Activated CD4-positive, alpha-beta memory T cell treated with anti-CD3 and anti-CD28 coated beads, Interleukin-2, amount 10 ng/mL, durations not matched to agents 7 days and 5 days (primary cell): ENCODE measurements at regions not wholly inside any gene's neighbourhood (a gene's known extent, or its start where the extent isn't known, plus 50 kb on each side); places are given as distances from the start of the nearest gene placed in this dataset.
"Not testable (repeated sequence)": the region's sequence is repeated elsewhere in the genome, so short reads cannot be mapped to it uniquely, and the experiment has no call there.

Experiments used
- CTCF ChIA-PET: fragments of 350-600 bp; sonication (Branson Sonifier 250); formaldehyde crosslinking; loops from one replicate; lab custom pipeline; 2021; ENCODE audit warnings: antibody characterized with exemption, inconsistent platforms; lab: Charles Lee
- POLR2A ChIA-PET: fragments of 350-600 bp; sonication (Branson Sonifier 250); formaldehyde crosslinking; loops from one replicate; lab custom pipeline; 2021; ENCODE audit warnings: antibody characterized with exemption; lab: Charles Lee
- DNase-seq: peaks from one replicate; pipeline ENCODE4 v3.0.0-alpha.2; 2020
- H3K27ac Mint-ChIP-seq: one replicate; pipeline ENCODE4 v1.8.0; 2021; ENCODE audit warnings: mild to moderate bottlenecking, mixed read lengths
- H3K27me3 Mint-ChIP-seq: one replicate; pipeline ENCODE4 v1.8.0; 2021; ENCODE audit warnings: mixed read lengths
- H3K36me3 Mint-ChIP-seq: one replicate; pipeline ENCODE4 v1.8.0; 2021; ENCODE audit warnings: low read depth, mixed read lengths
- H3K4me1 Mint-ChIP-seq: one replicate; pipeline ENCODE4 v1.8.0; 2021; ENCODE audit warnings: mixed read lengths
- H3K4me3 Mint-ChIP-seq: one replicate; pipeline ENCODE4 v1.8.0; 2021; ENCODE audit warnings: mild to moderate bottlenecking, mixed read lengths
- H3K9me3 Mint-ChIP-seq: one replicate; pipeline ENCODE4 v1.8.0; 2021; ENCODE audit warnings: mixed read lengths

DNA sequence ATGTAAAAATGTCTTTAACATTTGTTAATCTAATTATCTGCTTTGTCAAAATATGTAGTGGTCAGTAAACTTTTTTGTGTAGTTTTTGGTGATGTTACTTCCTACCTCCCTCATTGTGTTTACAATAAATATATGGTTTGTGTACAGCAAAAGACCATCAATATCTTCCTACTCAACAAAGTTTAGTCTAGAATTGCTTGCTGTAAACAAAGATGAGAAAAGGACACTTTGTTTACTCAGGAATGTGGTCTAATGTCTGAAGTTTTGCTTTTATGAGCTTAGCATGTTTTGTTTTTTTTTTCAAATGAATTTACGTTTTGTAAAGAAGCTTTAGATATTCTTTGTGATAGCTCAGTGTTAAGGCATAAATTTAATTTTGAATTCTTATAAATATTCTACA lies 563.5 kb upstream of the SPRY2 start:
- ChIA-PET CTCF (no interaction called here), POLR2A (no interaction called here)
- H3K4me3 Mint-ChIP-seq = no peak overlapping the region
- no peaks in the 10 kb centered on the region for H3K27me3 Mint-ChIP-seq
- H3K36me3 Mint-ChIP-seq = no peaks in the 10 kb centered on the region
- no peak overlapping the region for H3K27ac Mint-ChIP-seq
- DNase-seq = no peak
- no peaks in the 10 kb centered on the region for H3K4me1 Mint-ChIP-seq
- H3K9me3 Mint-ChIP-seq = peaks cover 2% of the 10 kb centered on the region

DNA sequence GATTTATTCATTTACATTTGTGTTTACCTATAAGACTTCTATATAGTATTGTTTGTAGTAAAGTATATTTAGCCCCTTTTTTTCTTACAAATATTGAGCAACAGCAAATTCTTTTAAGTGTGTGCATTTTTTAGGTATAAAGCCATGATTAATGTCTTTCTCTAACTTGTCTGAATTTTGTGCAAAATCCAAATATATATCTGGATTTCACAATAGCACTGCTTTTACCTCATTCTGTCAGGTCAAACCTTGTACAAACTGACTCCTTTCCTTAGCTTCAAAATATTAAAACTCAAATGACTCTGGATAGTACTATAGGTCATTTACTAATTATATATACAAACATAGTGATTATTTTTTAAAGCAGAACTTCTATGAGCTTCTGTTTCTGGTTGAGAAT lies 563.0 kb upstream of the SPRY2 start:
- H3K27me3 Mint-ChIP-seq = no peaks in the 10 kb centered on the region
- no peaks in the 10 kb centered on the region for H3K36me3 Mint-ChIP-seq
- no peak overlapping the region for H3K4me3 Mint-ChIP-seq
- CTCF ChIA-PET = no interaction called here
- peaks cover 2% of the 10 kb centered on the region for H3K9me3 Mint-ChIP-seq
- no peak for DNase-seq
- no peak overlapping the region for H3K27ac Mint-ChIP-seq
- POLR2A ChIA-PET = no interaction called here
- H3K4me1 Mint-ChIP-seq = no peaks in the 10 kb centered on the region

DNA sequence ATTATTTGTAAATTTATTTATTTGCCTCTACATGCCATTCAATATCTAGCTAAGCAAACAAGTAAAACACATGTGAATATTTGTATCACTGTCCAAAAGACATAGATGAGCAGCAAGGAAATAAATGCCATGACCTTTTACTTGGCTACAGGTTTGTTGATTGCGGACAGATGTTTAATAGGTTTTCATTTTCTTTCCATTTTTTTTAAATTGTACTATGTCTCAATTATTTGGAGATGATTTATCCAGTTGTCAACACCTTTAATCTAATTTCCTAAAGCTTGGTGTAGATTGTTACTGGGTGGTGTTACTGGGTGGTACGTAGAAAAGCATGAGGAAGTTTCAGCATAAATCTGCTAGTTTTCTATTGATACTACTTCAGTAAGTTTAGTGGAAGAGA lies 560.6 kb upstream of the SPRY2 start:
- Mint-ChIP-seq H3K4me3 (no peak overlapping the region), H3K4me1 (no peaks in the 10 kb centered on the region), H3K9me3 (peaks cover 2% of the 10 kb centered on the region), H3K36me3 (no peaks in the 10 kb centered on the region), H3K27ac (no peak overlapping the region), H3K27me3 (no peaks in the 10 kb centered on the region)
- ChIA-PET POLR2A (no interaction called here), CTCF (no interaction called here)
- no peak for DNase-seq

DNA sequence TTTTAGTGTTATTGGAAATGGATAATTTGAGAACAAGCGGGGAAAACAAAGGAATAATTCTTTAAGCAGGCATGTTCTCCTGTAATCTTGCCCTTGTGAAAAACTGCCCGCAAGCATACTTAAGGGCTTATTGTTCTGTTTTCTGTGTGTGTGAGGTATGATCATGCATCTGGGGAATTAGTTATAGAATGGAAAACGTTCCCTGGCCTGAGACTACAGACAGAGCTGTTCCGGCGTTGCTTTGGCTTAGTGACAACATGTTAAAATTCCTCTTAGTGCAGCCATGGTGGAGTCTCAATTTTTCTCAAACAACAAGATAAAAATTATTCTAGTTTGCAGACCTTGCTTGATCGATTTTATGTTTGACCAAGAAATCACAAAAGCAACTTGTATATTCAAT lies 560.2 kb upstream of the SPRY2 start:
- no peak for DNase-seq
- Mint-ChIP-seq H3K27ac (no peak overlapping the region), H3K27me3 (no peaks in the 10 kb centered on the region), H3K4me1 (no peaks in the 10 kb centered on the region), H3K36me3 (no peaks in the 10 kb centered on the region), H3K4me3 (no peak overlapping the region), H3K9me3 (peaks cover 2% of the 10 kb centered on the region)
- ChIA-PET POLR2A (no interaction called here), CTCF (no interaction called here)

DNA sequence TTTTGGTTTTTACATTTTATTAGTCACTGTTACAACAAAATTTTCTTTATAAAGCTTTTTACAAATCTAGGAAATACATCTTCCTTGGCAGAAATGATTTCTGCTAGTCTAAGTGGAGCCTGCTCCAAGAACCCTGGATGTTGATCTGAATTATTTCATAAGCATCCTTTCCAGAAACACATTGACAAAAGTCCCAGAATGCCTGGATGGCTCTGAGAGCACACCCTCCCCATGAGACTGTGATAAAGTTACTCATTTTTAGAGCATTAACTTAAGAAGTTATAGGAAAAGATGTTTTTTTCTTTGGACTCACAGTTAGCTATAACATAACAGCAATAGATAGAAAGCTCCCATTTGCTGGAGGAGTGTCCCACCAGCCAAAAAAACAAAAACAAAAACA lies 559.6 kb upstream of the SPRY2 start:
- no peaks in the 10 kb centered on the region for H3K4me1 Mint-ChIP-seq
- POLR2A ChIA-PET = no interaction called here
- peaks cover 2% of the 10 kb centered on the region for H3K9me3 Mint-ChIP-seq
- no peaks in the 10 kb centered on the region for H3K36me3 Mint-ChIP-seq
- no peak for DNase-seq
- no peak overlapping the region for H3K4me3 Mint-ChIP-seq
- H3K27ac Mint-ChIP-seq = no peak overlapping the region
- CTCF ChIA-PET = no interaction called here
- H3K27me3 Mint-ChIP-seq = no peaks in the 10 kb centered on the region

DNA sequence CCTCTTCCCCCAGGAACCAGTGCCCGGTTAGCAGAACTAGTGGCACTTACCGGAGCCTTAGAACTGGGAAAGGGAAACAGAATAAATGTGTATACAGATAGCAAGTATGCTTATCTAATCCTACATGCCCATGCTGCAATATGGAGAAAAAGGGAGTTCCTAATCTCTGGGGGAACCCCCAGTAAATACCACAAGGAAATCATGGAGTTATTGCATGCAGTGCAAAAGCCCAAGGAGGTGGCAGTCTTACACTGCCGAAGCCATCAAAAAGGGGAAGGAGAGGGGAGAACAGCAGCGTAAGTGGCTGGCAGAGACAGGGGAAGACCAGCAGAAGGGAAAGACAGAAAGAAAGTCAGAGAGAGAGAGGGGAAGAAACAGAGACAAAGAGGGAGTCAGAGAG lies 556.7 kb upstream of the SPRY2 start:
- H3K4me3 Mint-ChIP-seq, H3K27me3 Mint-ChIP-seq, H3K36me3 Mint-ChIP-seq, H3K9me3 Mint-ChIP-seq, H3K4me1 Mint-ChIP-seq, DNase-seq, H3K27ac Mint-ChIP-seq, POLR2A ChIA-PET, CTCF ChIA-PET: not testable (repeated sequence)

DNA sequence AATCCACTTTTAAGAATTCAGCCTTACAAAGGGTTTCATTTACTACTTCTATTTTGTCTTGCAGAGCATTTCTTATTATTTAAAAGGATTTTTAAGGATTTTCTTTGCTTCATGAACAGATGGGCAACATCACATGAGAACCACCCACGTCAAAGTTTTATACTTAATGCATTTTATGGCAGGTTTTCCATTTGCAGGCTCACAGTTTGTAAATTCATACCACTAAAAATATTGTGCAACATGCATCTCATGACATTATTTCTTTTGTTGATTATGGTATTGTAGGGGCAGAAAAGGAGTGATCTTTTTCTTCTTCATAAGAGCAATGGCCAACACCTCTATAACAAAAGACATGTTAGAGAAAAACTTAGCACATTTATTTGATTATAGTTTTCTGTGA lies 554.0 kb upstream of the SPRY2 start:
- no peaks in the 10 kb centered on the region for H3K36me3 Mint-ChIP-seq
- no peak for DNase-seq
- ChIA-PET POLR2A (no interaction called here), CTCF (no interaction called here)
- no peaks in the 10 kb centered on the region for H3K4me1 Mint-ChIP-seq
- H3K9me3 Mint-ChIP-seq = no peaks in the 10 kb centered on the region
- no peak overlapping the region for H3K27ac Mint-ChIP-seq
- H3K27me3 Mint-ChIP-seq = no peaks in the 10 kb centered on the region
- H3K4me3 Mint-ChIP-seq = no peak overlapping the region

DNA sequence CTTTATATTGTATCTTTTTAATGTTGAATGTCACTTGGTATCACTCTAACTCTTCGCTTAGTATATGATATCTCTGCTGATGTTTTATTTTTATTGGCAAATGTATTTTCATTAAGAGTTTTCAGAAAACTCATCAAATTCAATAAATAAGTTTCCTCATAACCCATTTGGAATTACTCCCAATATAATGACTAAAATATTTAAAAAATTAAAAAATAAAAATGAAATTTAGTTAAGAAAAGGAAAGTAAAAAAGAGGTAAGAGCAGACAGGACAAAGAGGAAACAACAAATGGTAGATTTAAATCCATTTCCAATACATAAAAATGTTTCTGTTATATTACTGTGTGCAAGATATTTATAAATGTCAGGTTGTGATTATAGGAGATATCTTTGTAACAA lies 548.9 kb upstream of the SPRY2 start:
- Mint-ChIP-seq H3K4me3 (no peak overlapping the region), H3K9me3 (peaks cover 2% of the 10 kb centered on the region), H3K36me3 (no peaks in the 10 kb centered on the region), H3K27me3 (no peaks in the 10 kb centered on the region), H3K4me1 (no peaks in the 10 kb centered on the region), H3K27ac (no peak overlapping the region)
- no peak for DNase-seq
- CTCF ChIA-PET = no interaction called here
- POLR2A ChIA-PET = no interaction called here

DNA sequence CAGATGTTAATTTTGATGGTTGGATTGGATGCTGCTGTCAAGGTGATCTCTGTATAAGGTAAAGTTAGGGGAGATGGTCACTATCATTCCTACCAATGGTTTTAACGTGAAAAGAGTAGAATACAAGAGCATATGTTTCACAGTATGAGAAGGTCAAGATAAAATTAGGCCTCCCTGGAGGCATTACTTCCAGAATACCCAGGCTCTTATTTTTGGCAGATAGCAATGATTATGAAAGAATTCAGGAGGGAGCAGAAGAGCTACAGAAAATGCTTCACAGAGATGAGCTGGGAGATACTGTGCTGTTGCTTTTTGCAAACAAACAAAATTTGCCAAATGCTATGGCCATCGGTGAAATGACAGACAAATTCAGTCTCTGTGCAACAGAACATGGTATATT lies 547.5 kb upstream of the SPRY2 start:
- ChIA-PET CTCF (no interaction called here), POLR2A (no interaction called here)
- no peaks in the 10 kb centered on the region for H3K27me3 Mint-ChIP-seq
- no peaks in the 10 kb centered on the region for H3K36me3 Mint-ChIP-seq
- DNase-seq = no peak
- no peak overlapping the region for H3K4me3 Mint-ChIP-seq
- H3K27ac Mint-ChIP-seq = no peak overlapping the region
- H3K9me3 Mint-ChIP-seq = peaks cover 2% of the 10 kb centered on the region
- no peaks in the 10 kb centered on the region for H3K4me1 Mint-ChIP-seq

DNA sequence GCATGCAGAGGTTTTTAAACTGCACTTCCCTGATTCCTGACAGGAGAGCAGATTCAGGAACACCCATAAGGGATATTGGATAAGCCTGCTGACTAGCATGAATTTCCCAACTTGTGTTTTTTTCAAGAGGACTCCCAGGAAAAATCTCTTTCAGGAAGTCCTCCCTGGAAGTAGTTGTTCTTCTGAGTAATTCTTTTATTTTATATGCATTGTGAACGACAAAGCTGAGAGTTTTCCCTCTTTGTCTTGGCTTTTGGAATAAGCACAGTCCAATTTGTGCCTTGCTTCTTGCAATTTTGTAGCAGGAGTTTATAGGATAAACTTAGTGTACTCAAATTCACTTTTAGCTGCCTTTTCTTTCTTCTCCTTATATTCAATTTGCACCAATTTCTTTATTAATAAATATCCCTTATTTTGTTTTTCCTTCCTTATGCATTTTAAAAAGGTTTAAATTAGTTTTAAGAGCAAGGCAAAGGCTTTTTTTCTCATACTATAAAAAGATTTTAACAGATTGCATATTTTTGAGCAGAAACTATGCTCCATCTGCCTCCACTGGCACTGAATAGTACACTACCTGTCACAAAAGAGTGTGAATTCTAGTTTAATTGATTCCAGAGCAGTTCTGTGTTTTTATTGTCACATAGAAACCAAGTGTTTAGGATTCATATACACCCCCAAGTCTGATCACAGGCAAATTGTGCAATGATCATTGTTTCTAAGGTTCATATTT lies 543.3 kb upstream of the SPRY2 start:
- Mint-ChIP-seq H3K36me3 (no peaks in the 10 kb centered on the region), H3K9me3 (peaks cover 2% of the 10 kb centered on the region), H3K27ac (no peak overlapping the region), H3K4me1 (no peaks in the 10 kb centered on the region), H3K4me3 (no peak overlapping the region), H3K27me3 (no peaks in the 10 kb centered on the region)
- ChIA-PET CTCF (no interaction called here), POLR2A (no interaction called here)
- no peak for DNase-seq

DNA sequence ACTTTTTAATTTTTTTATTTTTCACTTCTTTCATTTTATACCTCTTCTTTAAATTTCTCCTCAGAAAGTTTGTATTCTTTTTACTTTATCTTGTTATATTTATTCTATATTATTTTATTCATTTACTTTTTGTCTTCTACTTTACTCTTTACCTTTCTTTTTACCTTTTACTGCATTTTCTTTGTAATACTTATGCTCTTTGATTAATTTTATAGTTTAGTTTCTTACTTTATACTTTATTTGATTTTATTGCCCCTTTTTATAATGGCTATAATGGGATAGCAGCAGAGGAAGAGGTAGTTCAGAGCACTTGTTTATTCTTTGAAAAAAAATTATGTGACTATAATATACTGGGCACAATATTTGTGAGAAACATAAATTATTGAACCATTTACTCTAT lies 542.6 kb upstream of the SPRY2 start:
- no peaks in the 10 kb centered on the region for H3K36me3 Mint-ChIP-seq
- ChIA-PET CTCF (no interaction called here), POLR2A (no interaction called here)
- no peak for DNase-seq
- no peaks in the 10 kb centered on the region for H3K27me3 Mint-ChIP-seq
- no peak overlapping the region for H3K27ac Mint-ChIP-seq
- no peaks in the 10 kb centered on the region for H3K4me1 Mint-ChIP-seq
- no peak overlapping the region for H3K4me3 Mint-ChIP-seq
- H3K9me3 Mint-ChIP-seq = peaks cover 2% of the 10 kb centered on the region

DNA sequence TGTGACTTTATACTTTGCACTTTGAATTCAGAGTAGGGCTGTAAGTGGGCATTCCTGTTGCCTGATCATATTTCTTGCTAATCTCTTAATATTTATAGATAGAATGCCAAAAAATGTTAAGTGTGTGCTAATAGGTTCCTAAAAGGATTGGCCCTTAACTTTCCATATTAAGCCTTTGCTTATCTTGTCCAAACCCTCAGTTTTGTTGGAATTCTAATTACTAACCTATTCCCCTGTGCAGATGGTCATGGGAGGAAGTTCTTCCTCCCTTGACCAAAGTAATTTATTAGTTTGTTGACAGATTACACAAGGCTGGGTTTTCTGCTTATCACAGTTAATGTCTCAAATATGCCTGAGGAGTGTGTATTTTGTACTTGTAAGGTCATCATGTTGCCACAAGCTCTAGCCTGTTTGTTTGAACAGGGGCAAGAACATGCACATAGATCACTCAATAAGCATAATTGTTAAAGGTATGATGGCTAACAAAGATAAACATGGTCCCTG lies 541.1 kb upstream of the SPRY2 start:
- DNase-seq = no peak
- Mint-ChIP-seq H3K36me3 (no peaks in the 10 kb centered on the region), H3K9me3 (peaks cover 2% of the 10 kb centered on the region), H3K4me3 (no peak overlapping the region), H3K27me3 (no peaks in the 10 kb centered on the region), H3K27ac (no peak overlapping the region), H3K4me1 (no peaks in the 10 kb centered on the region)
- CTCF ChIA-PET = no interaction called here
- POLR2A ChIA-PET = no interaction called here

DNA sequence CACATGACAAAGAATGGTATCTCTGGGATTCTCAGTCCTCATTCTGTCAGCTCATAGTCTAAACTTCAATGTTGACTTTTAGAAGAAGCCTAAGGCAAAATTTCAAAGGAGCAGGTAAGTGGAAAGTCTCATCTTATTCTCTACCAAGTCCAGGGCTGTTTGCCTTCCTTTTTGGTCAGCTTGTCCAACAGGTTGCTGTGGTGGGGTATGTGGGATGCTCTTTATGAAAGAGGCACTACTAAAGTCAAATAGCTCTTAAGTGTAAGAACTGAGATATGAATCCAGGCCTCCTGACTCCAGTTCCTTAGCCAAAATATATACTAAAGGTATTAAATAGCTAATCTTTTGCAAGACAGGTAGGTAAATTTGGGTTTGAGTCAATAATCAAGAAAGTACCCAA lies 540.6 kb upstream of the SPRY2 start:
- no peaks in the 10 kb centered on the region for H3K36me3 Mint-ChIP-seq
- H3K4me3 Mint-ChIP-seq = no peak overlapping the region
- H3K9me3 Mint-ChIP-seq = peaks cover 2% of the 10 kb centered on the region
- CTCF ChIA-PET = no interaction called here
- no peak overlapping the region for H3K27ac Mint-ChIP-seq
- H3K27me3 Mint-ChIP-seq = no peaks in the 10 kb centered on the region
- H3K4me1 Mint-ChIP-seq = no peaks in the 10 kb centered on the region
- POLR2A ChIA-PET = no interaction called here
- no peak for DNase-seq

DNA sequence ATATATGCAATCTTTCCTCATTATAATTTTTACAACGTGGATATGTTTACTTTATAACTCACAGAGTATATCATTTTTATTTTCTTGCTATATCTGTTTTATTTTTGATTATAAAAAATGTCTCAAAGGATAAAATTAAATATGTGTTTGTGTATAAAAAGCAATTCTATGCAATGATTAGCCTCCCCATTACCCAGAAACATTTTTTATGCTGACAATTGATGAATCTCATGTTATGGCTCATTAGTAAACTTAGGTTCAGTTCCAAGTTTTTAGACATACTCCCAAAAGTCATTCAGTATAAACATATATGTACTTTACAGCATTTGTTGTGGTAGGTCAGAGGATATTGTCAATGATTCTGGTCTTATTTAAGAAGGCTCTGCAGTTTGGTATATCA lies 540.1 kb upstream of the SPRY2 start:
- CTCF ChIA-PET = no interaction called here
- Mint-ChIP-seq H3K4me1 (no peaks in the 10 kb centered on the region), H3K27ac (no peak overlapping the region), H3K4me3 (no peak overlapping the region), H3K9me3 (peaks cover 1% of the 10 kb centered on the region), H3K27me3 (no peaks in the 10 kb centered on the region), H3K36me3 (no peaks in the 10 kb centered on the region)
- no peak for DNase-seq
- POLR2A ChIA-PET = no interaction called here
